NCI-H524 treated with DMSO at 0.1 percent for 48 hours (cell line): ENCODE measurements at regions not wholly inside any gene's neighbourhood (a gene's known extent, or its start where the extent isn't known, plus 50 kb on each side); places are given as distances from the start of the nearest gene placed in this dataset.

ENCODE experiments used
- DNase-seq: peaks from one replicate; lab custom pipeline; 2025; lab: John Stamatoyannopoulos, UW

GRCh38 chr16:86365513-86366273 is 144.6 kb upstream of the FOXF1 start:
- no peak for DNase-seq

- DNase-seq, result no peak
Observed at GRCh38 chr16:86366481-86366880, 143.8 kb upstream of the FOXF1 start.

GRCh38 chr16:86367291-86368072 is 142.8 kb upstream of the FOXF1 start:
- no peak for DNase-seq

- no peak for DNase-seq
Observed at GRCh38 chr16:86368261-86368660, 142.1 kb upstream of the FOXF1 start.

GRCh38 chr16:86370062-86370461 is 140.3 kb upstream of the FOXF1 start:
- no peak for DNase-seq

- no peak for DNase-seq
Observed at GRCh38 chr16:86371083-86371803, 139.1 kb upstream of the FOXF1 start.

- DNase-seq, result no peak
Observed at GRCh38 chr16:86372193-86372592, 138.1 kb upstream of the FOXF1 start.

- DNase-seq, result no peak
Observed at GRCh38 chr16:86373276-86373901, 136.9 kb upstream of the FOXF1 start.

GRCh38 chr16:86374603-86375130 is 135.7 kb upstream of the FOXF1 start:
- no peak for DNase-seq

- DNase-seq, result no peak
Observed at GRCh38 chr16:86375364-86375763, 135.0 kb upstream of the FOXF1 start.

- no peak for DNase-seq
Observed at GRCh38 chr16:86375851-86376250, 134.5 kb upstream of the FOXF1 start.

GRCh38 chr16:86376837-86377236 is 133.5 kb upstream of the FOXF1 start:
- no peak for DNase-seq

- DNase-seq, result no peak
Observed at GRCh38 chr16:86377251-86378022, 132.9 kb upstream of the FOXF1 start.

- DNase-seq, result no peak
Observed at GRCh38 chr16:86378128-86378527, 132.2 kb upstream of the FOXF1 start.

- DNase-seq, result no peak
Observed at GRCh38 chr16:86378831-86379504, 131.4 kb upstream of the FOXF1 start.

GRCh38 chr16:86379505-86379846 is 130.9 kb upstream of the FOXF1 start:
- DNase-seq, result no peak

- DNase-seq, result no peak
Observed at GRCh38 chr16:86380030-86380429, 130.3 kb upstream of the FOXF1 start.

GRCh38 chr16:86381491-86381890 is 128.8 kb upstream of the FOXF1 start:
- DNase-seq, result no peak

- DNase-seq, result no peak
Observed at GRCh38 chr16:86382067-86382773, 128.1 kb upstream of the FOXF1 start.

GRCh38 chr16:86382774-86383407 is 127.4 kb upstream of the FOXF1 start:
- DNase-seq, result no peak
